Activated CD4-positive, CD25-positive, alpha-beta regulatory T cell treated with anti-CD3 and anti-CD28 coated beads, Interleukin-2, amount 50 U/mL, for 72 hours (primary cell): ENCODE measurements at regions not wholly inside any gene's neighbourhood (a gene's known extent, or its start where the extent isn't known, plus 50 kb on each side); places are given as distances from the start of the nearest gene placed in this dataset.

Source experiments
- DNase-seq: peaks from one replicate; pipeline ENCODE4 v3.0.0; 2021

DNA sequence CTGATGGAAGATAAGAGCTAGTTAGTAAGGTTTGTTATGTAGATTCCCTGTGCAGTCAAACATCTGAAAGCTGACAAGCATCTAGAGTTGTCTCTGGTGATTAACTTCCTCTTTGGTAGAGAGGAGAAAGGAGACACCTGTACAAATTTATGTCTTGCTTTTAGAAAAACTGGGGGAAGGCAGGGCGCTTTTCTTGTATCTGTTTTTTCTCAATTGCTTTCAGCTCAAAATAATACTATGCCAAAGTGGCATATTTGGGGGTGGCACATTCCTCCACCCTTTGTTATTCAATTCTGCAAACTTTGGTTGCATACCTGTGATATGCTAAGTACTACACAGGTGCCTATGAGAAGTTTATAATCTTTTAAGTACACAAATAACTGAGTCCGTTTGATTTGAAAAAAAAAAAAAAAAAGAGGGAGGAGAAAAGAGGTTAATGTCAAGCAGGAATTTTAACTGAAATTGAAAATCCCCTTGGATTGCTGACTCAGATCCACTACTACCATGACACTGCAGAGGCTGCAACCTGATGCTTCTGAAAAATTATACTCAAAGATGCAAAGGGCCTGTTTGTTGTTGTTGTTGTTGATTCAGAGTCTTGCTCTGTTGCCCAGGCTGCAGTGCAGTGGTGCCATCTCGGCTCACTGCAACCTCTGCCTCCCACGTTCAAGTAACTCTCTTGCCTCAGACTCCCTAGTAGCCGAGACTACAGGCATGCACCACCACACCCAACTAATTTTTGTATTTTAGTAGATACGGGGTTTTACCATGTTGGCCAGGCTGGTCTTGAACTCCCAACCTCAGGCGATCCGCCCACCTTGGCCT is 164.8 kb upstream of the NBEA start:
- DNase-seq = no peak

DNA sequence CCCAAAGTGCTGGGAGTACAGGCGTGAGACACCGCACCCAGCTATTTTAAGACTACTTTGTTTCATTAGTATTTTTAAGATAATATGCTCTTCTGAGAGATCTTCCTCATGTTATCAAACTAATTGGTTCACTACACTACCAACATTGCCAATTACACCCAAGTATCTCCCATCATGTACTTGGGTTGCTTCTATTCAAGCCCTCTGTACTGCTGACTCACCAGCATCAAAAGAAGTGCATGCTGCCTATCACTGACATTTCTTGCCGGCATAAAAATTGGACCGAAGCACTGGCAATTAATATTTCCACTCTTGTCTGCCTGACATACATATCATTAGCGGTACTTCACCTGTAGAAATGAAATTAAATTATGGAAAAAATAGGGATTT is 164.2 kb upstream of the NBEA start:
- no peak for DNase-seq

DNA sequence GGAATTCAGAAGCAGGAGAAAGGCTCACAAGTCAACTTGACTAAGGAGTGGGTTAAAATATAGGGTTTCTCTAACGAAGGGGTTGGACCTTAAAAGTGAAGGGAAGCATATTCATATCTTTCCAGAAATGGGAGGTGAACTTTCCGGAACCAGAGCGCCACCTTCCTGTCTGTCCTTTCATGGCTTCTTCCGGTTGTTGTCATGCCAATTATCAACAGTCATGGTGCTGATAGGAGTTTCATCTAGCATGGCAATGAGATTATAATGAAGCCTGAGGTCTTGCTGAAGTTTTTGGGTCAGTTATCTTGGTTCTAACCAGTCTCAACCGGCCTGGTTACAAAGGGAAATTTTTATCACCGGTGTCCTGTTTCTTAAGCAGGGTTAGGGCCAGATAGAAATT is 162.9 kb upstream of the NBEA start:
- DNase-seq = no peak

DNA sequence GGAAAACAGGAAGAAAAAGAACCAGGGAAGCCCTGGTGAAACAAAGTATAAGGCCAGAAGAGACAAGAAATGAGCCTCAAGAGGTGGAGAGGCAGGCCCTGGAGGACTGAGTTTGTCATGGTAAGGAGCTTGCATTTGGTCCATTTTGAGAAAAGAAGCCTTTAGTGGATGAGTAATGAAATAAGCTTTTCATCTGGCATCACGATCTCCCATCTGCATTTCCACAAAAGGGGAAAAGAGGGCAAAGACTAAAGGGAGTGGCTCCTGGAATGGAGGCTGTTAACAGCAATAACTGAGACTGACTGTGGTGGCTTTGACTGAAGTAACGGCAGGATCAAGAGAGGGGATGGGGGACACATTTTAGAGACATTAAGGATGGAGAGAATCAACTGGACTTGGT is 148.8 kb upstream of the NBEA start:
- DNase-seq = no peak

DNA sequence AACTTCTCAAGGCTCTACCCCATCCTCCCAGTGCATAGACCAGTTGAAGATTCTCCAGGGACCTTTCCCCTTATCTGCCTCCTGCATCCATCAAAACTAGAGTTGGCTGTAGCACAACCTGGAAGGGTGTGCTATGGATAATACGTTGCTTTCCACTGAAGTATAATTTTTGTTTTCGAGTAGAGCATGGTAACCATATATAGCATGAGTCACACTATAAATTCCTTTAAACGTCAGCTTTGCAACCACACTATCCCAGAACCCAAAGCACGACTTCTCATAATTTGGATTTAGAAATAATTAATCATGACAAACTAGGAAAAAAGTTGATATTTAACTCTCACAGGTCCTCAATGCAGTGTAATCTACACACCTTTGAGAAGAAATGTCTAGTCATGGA is 138.3 kb upstream of the NBEA start:
- DNase-seq = no peak

DNA sequence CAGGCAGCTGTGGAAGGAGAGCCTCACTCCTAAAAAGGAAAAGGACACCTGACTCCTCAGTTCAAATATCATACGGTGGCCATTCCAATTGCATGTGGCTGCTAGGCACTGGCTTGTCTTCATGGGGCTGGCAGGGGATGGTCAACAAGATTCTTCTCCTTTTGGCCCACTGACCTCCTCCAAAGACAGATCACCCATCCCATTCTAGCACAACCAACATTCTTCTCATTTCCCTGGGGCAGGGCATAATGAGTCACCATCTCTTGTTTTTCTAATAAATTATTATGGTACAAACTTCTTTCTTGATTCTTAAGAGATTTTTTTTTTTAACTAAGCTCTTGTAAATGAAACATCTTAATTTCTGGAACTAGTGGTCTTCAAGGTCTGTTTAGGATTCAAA is 136.7 kb upstream of the NBEA start:
- DNase-seq = no peak

DNA sequence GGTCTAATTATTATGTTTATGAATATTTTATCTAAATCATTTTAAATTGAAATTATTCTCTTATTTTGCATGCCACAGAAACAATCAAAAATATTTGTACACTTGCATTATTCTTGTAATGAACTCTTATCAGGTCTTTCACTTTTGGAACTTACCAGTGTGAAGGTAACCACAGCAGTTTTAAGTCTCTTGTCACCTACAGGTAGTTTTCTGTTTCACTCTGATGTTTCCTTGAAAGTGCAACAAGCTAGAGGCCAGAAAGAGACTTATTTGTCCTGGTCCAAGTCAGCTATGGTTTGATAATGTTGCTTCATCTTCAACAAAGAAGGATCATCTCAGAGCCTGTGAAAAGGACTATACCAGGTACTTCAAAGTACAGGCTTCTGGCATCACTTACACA is 133.4 kb upstream of the NBEA start:
- DNase-seq = no peak

DNA sequence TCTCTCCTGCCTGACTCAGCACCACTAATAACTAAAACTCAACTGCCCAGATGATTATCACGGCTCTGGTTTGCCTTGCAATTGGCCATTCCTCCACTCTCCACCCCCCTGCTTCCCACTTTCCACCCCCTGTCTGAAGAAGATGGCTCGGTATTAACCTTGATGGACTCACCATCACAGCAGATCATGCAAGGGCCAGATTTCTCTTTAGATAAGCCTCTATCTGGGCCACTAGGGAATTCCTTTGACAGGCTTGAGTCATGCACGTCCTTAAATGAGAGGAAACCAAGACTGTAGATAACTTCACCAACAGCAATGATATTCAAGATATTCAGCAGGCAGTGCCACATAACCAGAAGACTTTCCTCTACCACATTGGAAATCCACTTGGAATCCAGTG is 131.1 kb upstream of the NBEA start:
- DNase-seq = no peak

DNA sequence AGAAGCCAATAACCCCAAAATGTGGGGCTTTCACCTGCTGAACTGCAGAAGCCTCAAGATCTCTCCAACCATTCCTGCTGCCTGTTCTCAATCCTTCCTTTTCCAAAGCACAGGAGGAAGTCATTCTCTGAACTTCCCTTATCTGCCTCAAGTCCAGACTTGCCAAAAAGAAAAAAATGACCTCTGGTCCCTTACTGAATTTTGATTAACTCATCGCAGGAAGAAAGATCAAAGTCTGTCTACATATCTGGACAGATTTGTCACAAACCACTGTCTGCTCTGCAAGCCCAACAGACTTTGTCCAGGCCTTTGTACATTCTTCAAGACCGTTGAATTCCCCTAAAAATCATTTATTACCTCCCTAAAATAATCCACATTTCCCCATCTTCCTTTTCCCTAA is 126.5 kb upstream of the NBEA start:
- DNase-seq = no peak

DNA sequence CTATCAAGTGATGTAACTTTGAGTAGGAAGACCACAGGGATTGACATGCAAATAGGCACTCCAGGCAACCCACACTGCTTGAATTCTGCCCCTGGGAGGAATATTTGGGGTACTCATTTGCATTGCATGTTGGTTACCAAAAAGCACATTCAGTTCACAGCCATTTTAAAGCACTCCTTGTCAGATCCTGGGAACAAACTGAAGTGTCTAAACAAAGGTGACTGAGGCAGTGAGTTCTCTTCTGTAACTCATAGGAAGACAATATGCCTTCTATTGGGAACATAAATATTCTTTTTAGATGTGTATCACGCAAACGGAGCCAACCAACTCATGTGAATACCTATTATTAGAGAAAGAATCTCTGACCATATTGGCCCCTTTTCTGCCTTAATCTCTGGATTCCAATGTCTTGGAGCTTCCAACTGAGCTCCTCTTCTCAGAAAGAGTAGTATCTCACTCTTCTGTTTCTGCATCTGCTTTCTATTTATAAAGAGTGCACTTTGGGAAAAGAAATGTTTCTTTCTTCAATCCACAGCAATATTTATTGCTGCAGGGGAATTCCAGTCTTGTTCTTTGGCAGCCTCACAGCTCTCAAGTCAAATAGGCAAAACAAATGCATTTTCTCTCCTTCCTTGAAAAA is 125.7 kb upstream of the NBEA start:
- DNase-seq = no peak

DNA sequence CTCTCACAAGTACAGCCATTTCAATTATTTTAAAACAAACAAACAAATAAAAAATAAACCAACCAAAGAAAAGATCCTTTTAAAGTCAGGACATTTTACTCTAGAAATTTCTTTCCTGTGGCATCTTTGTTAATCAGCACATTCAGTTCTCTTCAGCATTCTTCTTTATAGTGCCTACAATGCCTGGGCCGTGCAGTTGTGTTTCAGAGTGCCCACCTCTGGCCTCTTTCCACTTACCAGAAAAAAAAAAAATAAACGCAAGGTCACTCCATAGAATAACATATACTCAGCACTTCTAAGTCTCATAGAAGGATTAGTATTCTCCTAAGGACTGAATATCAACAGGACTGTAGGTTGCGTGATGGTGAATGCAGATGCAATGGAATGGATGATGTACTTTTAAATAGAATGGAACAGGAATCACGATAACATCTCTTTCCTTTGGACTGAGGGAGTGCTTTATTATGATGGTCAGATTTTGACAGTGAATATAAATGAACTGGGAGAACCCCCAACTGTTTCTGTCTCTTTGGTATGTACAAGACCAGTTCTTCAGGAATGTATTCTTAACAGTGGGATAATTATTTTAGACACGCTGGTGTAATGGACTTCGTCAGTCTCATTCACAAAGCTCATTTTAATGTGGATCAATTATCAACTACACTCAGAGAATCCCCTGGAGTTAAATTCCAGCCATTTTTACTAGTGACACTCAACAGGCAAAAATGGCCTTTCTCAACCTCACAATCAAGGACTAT is 125.0 kb upstream of the NBEA start:
- DNase-seq = no peak

DNA sequence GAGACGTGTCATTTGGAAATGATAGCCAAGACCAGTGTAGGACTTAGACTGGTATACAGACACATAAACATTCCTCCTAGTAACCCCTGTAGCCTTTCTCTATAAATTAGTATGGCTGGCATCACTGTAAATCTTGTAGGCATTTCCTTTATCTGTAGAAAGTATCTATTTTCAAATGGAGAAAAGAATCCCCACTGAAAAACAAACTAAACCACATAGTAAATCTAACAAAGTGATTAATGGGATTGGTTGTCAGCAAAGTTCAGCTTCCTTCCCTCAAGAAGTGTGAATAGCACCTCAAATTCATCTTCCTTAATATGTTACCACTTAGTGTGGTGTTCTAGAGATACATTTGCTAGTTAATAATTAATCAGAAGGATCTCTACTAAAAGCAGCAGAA is 119.4 kb upstream of the NBEA start:
- no peak for DNase-seq

DNA sequence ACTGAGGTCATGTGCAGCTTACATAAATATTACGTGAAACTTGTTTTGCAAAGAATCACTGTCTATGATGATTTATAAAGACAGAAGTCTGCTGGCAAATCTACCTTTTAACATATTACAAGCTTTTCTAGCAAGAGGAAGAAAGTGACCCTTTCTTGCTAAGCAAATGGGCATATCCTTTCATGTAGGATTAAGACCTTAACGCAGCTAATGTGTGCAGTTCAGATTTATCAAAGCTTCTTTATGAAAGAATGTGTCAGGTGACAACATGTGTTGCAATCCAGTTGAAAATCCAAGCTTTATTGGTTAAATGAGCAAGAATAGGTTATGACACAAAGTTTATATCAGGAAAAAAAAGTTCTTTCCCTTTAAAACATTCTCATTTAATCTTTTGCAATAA is 115.6 kb upstream of the NBEA start:
- no peak for DNase-seq

DNA sequence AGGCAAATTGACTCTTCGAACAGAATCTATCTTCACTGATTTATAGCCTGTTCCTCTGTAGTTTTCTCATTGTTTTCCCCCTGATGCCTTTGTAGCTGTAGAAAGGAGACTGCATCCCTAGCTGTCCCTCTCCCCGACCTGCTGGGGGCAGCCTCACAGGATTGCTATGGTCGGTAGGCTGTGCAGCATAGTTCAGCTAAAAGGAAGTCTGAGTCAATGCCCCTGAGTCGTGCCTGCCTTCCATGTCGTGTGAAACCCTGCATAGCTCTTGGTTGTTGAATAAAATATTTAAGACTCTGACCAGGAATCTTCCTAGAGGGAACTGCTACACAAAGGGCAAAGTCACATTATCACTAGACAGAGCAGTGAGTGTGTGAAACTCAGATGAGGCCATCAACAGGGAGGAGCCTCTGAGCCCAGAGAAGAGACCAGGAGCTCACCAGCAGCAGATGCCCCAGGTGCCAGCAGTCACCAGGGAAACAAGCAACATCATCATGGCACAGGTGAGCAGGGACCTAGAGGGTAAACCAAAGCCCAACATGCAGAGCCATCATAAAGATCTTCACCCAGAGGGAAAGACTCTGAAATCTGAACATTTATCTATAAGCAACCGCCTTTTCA is 108.4 kb upstream of the NBEA start:
- DNase-seq = no peak

DNA sequence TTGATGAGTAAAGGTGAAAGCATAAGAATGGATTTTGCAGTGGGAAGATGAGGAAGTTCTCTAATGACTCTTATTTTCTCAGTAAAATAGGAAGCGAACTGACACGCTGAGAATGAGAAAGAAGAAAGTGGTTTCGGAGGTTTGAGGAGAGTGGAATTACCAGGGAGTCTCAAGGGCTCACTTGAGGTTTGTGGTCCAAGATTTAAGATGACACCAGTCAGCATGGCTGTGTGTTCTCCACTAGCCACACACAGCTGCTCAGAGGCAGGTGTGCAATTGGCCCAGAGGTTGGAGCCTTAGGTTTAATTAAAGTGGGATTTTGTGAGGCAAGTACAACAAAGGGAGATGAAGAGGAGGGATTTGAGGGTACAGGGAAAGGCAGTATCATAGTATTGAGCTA is 99.6 kb upstream of the NBEA start:
- DNase-seq = no peak

DNA sequence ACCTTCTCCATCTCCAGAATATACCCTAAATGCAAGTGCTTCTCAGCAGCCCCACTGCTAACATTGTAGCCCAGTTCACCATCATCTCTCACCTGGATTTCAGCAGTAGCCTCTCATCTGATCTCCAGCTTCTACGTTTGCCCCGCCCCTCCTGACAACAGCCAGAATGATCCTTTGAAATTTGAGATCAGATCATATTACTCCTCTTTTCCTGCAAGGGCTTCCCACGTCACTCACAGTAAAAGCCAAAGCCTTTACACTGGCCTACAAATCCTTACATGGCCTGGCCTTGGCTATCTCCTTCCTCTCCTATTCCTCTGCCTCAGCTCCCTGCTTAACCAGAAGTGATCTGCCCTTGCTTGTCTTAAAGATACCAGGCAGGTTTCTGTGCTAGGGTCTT is 94.3 kb upstream of the NBEA start:
- DNase-seq = no peak

DNA sequence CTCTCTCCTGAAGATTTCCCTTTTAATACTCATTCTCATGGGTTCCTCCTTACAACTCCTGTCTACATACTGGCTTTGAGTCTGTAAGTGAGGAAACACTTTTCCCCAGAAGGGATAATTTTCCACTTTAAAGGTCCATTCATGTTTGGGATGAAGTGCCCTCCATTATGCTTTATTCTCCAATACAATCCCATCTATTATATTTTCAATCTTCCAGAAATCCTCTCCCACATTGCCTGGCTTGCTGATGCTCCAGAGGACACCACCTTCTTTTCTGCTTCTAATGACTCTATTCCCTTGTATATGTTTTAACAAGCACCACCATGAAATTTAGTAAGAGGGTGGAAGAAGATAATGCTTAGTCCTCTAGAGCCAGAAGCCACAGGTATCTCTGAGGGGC is 92.7 kb upstream of the NBEA start:
- DNase-seq = no peak

DNA sequence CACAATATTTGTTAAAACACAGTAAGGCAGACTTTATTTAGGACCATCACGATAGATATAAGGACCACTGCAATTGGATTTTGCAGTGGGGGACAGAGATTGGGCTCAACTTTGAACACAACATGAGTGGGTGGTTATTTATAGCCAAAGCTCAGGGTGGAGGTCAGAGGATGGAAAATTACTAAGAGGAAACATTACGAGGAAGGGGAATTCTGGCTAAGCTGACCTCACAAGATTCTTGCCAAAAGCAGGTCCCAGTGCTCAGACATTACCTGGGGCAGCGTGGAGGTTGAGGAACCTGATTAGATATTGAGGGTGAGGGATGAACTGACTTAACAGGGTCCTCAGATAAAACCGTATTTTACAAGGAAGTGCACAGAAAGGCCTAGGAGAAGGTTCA is 88.9 kb upstream of the NBEA start:
- DNase-seq = no peak

DNA sequence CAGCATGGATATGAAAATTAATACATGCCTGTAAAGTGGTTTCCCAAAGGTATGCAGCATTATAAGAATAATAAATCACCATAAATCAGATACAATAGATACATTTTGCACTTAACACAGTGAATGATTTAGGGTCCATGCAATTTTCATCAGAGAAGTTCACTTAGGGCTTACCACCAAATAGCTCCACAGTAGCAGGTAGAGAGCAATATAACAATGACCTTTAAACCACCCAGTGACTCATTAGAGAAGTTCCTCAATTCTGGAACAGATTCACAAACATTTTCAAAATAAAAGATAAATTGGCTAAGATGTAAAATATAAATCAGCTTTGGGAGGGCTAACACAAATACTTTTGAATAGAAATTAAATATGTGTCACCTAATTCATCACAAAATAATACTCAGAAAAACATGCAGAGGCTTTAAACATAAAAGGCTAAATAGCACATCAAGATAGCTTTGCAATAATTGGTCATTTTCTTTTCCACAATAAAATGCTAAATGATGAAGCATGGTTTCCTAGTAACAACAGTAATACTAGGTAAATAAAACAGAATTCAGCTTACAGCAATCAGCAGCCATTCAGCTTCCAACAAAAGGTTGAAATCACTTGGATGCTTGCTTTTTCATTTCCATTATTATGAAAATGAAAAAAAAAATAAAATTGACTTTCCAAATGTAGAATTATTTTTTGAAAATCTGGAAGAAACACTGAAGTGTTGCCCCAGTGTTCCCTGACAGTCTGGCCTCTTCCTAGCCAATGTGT is 84.3 kb upstream of the NBEA start:
- no peak for DNase-seq

DNA sequence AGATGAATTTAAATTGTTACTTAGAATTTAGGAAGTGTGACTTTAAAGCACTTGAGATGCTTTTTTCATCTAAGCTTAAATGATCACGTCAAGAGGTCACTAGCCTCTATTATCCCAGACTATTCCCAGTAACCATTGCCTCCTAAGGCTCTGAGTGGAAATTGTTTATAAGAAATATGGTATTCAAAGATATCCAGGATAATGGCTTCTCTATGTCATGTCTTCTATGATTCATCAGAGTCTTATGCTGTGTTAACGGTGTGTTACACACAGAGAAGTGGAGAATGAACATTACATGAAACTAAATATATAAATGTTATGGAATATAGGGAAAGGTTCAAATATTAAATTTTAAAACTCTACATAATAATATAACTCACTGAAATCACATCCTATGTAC is 79.8 kb upstream of the NBEA start:
- DNase-seq = no peak

DNA sequence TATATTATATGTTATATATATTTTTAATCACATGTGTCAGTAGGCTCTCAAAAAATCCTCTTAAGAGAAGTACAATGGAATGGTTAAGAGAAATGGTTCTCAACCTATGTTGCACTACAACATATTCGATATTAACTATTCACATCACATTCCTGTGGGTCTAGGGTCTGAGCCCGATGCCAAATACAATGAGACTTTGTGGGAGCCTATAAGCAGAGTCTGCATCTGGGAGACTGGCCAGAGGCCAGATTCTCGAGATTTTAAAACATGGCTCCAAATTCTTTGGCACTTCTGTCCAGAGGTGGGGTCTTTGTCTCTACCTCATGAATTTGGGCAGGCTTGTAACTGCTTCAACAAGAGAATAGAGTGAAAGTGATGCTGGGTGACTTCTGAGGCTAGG is 79.4 kb upstream of the NBEA start:
- DNase-seq = no peak

DNA sequence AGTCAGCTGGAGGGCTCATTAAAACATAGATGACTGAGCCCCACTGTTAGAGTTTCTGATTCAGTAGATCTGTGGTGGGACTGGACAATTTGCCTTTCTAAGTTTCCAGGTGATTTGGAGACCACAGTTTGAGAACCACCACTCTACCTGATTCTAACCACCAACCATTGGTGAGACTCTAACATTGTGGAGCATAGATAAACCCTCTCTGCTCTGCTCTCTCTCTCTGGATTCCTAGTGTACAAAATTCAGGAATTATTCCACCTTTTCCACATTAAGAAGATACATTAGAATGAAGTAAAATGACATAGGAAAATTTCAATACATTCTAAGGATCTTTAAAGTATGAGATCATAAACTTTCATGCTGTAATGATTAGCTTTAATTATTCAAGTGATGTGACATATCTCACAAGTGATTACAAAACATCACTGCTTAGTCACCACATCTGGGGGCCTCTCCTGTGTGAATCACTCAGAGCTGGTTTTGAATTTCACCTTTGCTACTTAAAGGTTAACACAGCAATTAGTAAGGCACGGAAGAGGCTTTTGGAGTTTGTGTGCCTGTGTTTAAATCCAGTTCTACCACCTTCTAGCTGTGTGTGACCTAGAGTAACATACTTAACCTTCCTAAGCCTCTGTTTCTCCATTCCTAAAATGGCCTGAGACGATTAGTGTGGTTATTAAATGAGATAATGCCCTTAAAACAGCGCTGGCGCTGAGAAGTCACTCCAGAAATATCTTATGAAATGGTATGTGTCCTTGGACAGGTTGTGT is 78.5 kb upstream of the NBEA start:
- DNase-seq = no peak
